IMR-90 (cell line): ENCODE measurements at regions not wholly inside any gene's neighbourhood (a gene's known extent, or its start where the extent isn't known, plus 50 kb on each side); places are given as distances from the start of the nearest gene placed in this dataset.

ENCODE experiments used
- ATAC-seq: fragments of 200-7000 bp; cut with Tn5 transposase; 2 replicates; pipeline ENCODE4 v1.9.1; 2020; ENCODE audit warnings: low read depth, mild to moderate bottlenecking, moderate library complexity
- BruUV-seq: library from RNA; stranded (reverse); fragments of 400-500 nt; replicated peaks from 2 replicates; lab custom pipeline; 2021; lab: Mats Ljungman, UMichigan
- CTCF ChIA-PET: fragments of 300-600 bp; formaldehyde crosslinking; extraction: SDS; loops from one replicate; lab custom pipeline; 2021; ENCODE audit warnings: antibody characterized with exemption; lab: Yijun Ruan, JAX
- POLR2A ChIA-PET: fragments of 300-600 bp; sonication (Branson Sonifier 250); formaldehyde crosslinking; loops from one replicate; lab custom pipeline; 2022; ENCODE audit warnings: antibody characterized with exemption; ENCODE audit not compliant: unreplicated experiment; lab: Charles Lee
- DNase-seq: peaks from one replicate; pipeline ENCODE4 v3.0.0; 2013
- H2AFZ ChIP-seq: replicated peaks from 2 replicates; pipeline ENCODE3; 2013; ENCODE audit warnings: low read length, mild to moderate bottlenecking; ENCODE audit not compliant: poor library complexity
- H2AK5ac ChIP-seq: 2 replicates; pipeline ENCODE4 v1.6.1; 2013; ENCODE audit warnings: low read depth, low read length, inconsistent platforms
- H2AK9ac ChIP-seq: replicated peaks from 2 replicates; pipeline ENCODE3; 2013; ENCODE audit warnings: mild to moderate bottlenecking, low read depth, low read length, moderate library complexity; ENCODE audit not compliant: poor library complexity
- H2BK120ac ChIP-seq: 2 replicates; pipeline ENCODE4 v1.6.1; 2013; ENCODE audit warnings: low read depth, low read length, inconsistent platforms
- H2BK15ac ChIP-seq: 3 replicates; pipeline ENCODE4 v1.6.1; 2013; ENCODE audit warnings: low read depth, low read length, inconsistent platforms
- H2BK20ac ChIP-seq: 2 replicates; pipeline ENCODE4 v1.6.1; 2013; ENCODE audit warnings: low read depth, mild to moderate bottlenecking, inconsistent platforms, low read length, moderate library complexity
- H2BK5ac ChIP-seq: 2 replicates; pipeline ENCODE4 v1.6.1; 2013; ENCODE audit warnings: mild to moderate bottlenecking, low read depth, low read length, inconsistent platforms; ENCODE audit not compliant: poor library complexity, severe bottlenecking
- H3K14ac ChIP-seq: replicated peaks from 2 replicates; pipeline ENCODE4 v1.6.1; 2013; ENCODE audit warnings: low read depth, low read length, inconsistent platforms
- H3K18ac ChIP-seq: 2 replicates; pipeline ENCODE4 v1.6.1; 2013; ENCODE audit warnings: low read depth, low read length, control low read depth
- H3K23ac ChIP-seq: 2 replicates; pipeline ENCODE4 v1.6.1; 2013; ENCODE audit warnings: low read depth, low read length, inconsistent platforms
- H3K27ac ChIP-seq: 2 replicates; pipeline ENCODE4 v1.5.1; 2013; ENCODE audit warnings: mild to moderate bottlenecking, control low read depth, low read length; ENCODE audit not compliant: insufficient read depth
- H3K27me3 ChIP-seq: 2 replicates; pipeline ENCODE4 v1.6.1; 2013; ENCODE audit warnings: low read length; ENCODE audit not compliant: control insufficient read depth, insufficient read depth
- H3K36me3 ChIP-seq: 2 replicates; pipeline ENCODE4 v1.6.1; 2013; ENCODE audit warnings: low read length, mixed read lengths; ENCODE audit not compliant: control insufficient read depth, insufficient read depth
- H3K4ac ChIP-seq: 2 replicates; pipeline ENCODE4 v1.6.1; 2013; ENCODE audit warnings: low read depth, low read length, inconsistent platforms
- H3K4me1 ChIP-seq: 2 replicates; pipeline ENCODE4 v1.6.1; 2013; ENCODE audit warnings: low read length, mixed read lengths; ENCODE audit not compliant: control insufficient read depth, insufficient read depth
- H3K4me2 ChIP-seq: 2 replicates; pipeline ENCODE4 v1.6.1; 2013; ENCODE audit warnings: low read depth, mild to moderate bottlenecking, control low read depth, low read length, moderate library complexity
- H3K4me3 ChIP-seq: 2 replicates; pipeline ENCODE4 v1.5.1; 2013; ENCODE audit warnings: low read depth, mild to moderate bottlenecking, control low read depth, low read length, moderate library complexity; ENCODE audit not compliant: insufficient read depth
- H3K56ac ChIP-seq: 2 replicates; pipeline ENCODE4 v1.6.1; 2013; ENCODE audit warnings: low read length, inconsistent platforms; ENCODE audit not compliant: insufficient read depth; ENCODE audit errors: extremely low read depth
- H3K79me1 ChIP-seq, 2 experiments: 2 replicates each; pipeline ENCODE4 v1.6.1; 2013; ENCODE audit warnings: low read length in 2 of 2, inconsistent platforms in 1 of 2, low read depth in 1 of 2
- H3K9ac ChIP-seq: 2 replicates; pipeline ENCODE4 v1.6.1; 2013; ENCODE audit warnings: low read depth, low read length, control low read depth
- H3K9me1 ChIP-seq: 2 replicates; pipeline ENCODE4 v1.6.1; 2013; ENCODE audit warnings: low read length, inconsistent platforms; ENCODE audit not compliant: insufficient read depth
- H3K9me3 ChIP-seq: 2 replicates; pipeline ENCODE4 v1.6.1; 2013; ENCODE audit warnings: low read length; ENCODE audit not compliant: control insufficient read depth, insufficient read depth
- H4K20me1 ChIP-seq: 2 replicates; pipeline ENCODE4 v1.6.1; 2013; ENCODE audit warnings: low read length, inconsistent platforms; ENCODE audit not compliant: insufficient read depth
- H4K5ac ChIP-seq: 2 replicates; pipeline ENCODE4 v1.6.1; 2013; ENCODE audit warnings: mild to moderate bottlenecking, low read depth, low read length, control low read depth
- H4K8ac ChIP-seq, 2 experiments: 2 replicates each; pipeline ENCODE4 v1.6.1; 2013; ENCODE audit warnings: low read depth in 2 of 2, low read length in 2 of 2, control low read depth in 1 of 2, inconsistent platforms in 1 of 2
- H4K91ac ChIP-seq: 2 replicates; pipeline ENCODE4 v1.6.1; 2013; ENCODE audit warnings: low read depth, low read length, inconsistent platforms; ENCODE audit not compliant: insufficient read depth
- BHLHE40 ChIP-seq: fragments of 150-350 bp; IDR thresholded peaks from 2 replicates; pipeline ENCODE4 v1.6.1; 2016; ENCODE audit warnings: mild to moderate bottlenecking, low read depth, low read length
- CEBPB ChIP-seq: IDR thresholded peaks from 2 replicates; pipeline ENCODE4 v1.6.1; 2012; ENCODE audit warnings: low read depth, low read length, improper control_type of control experiment
- ELK1 ChIP-seq: fragments of 150-350 bp; IDR thresholded peaks from 2 replicates; pipeline ENCODE4 v1.6.1; 2016; ENCODE audit warnings: low read depth, mild to moderate bottlenecking, low read length, moderate library complexity, borderline replicate concordance
- FOS ChIP-seq: fragments of 150-350 bp; IDR thresholded peaks from 2 replicates; pipeline ENCODE4 v1.6.1; 2016; ENCODE audit warnings: low read depth, low read length
- NFE2L2 ChIP-seq: fragments of 150-350 bp; IDR thresholded peaks from 2 replicates; pipeline ENCODE4 v1.6.1; 2016; ENCODE audit warnings: low read depth, mild to moderate bottlenecking, low read length
- RCOR1 ChIP-seq: IDR thresholded peaks from 2 replicates; pipeline ENCODE4 v1.6.1; 2012; ENCODE audit warnings: mild to moderate bottlenecking, low read length, improper control_type of control experiment; ENCODE audit not compliant: insufficient replicate concordance
- RFX5 ChIP-seq: IDR thresholded peaks from 2 replicates; pipeline ENCODE4 v1.8.0; 2012; ENCODE audit warnings: low read depth, mild to moderate bottlenecking, low read length, moderate library complexity
- SMC3 ChIP-seq: fragments of 150-350 bp; IDR thresholded peaks from 2 replicates; pipeline ENCODE4 v1.6.1; 2016; ENCODE audit warnings: low read depth, mild to moderate bottlenecking, antibody characterized with exemption, low read length, moderate library complexity
- WGBS, 2 experiments: methylation state at CpG; one replicate each; pipeline versions ENCODE4 v1.1.5 to v1.1.7; 2013; ENCODE audit warnings: missing lambda C conversion rate in 2 of 2; ENCODE audit not compliant: insufficient read length in 1 of 2; ENCODE audit errors: extremely low coverage in 2 of 2; 5-methylcytosine and 5-hydroxymethylcytosine counted together
- dilution Hi-C: fragments of 300-500 bp; cut with HindIII; formaldehyde crosslinking; loops from one replicate; pipeline ENCODE4 v1.14.3; 2018; ENCODE audit warnings: low sequenced_read_pairs; ENCODE audit not compliant: unreplicated experiment
- in situ Hi-C: fragments of 300-500 bp; cut with MboI; formaldehyde crosslinking; loops from 3 replicates; pipeline ENCODE4 v1.14.3; 2019; ENCODE audit warnings: low sequenced_read_pairs, inconsistent platforms, mixed read lengths
- intact Hi-C: fragments of 100-400 bp; cut with micrococcal nuclease; formaldehyde crosslinking; loops from 2 replicates; pipeline ENCODE4 v1.10.0; 2022

- TF ChIP-seq BHLHE40: peak; percentile 86
- peak; percentile 49; the same call in 1 of the 2 replicates for TF ChIP-seq NFE2L2
Observed at GRCh38 chr2:120914839-120915521, 179.3 kb downstream of the GLI2 start (continued).

GRCh38 chr2:120915670-120916069, 180.0 kb downstream of the GLI2 start:
- H3K4me2 ChIP-seq: peak overlapping the region; percentile 19; the same call in 1 of the 2 replicates
- H3K56ac ChIP-seq: peak overlapping the region; percentile 82
- H2BK20ac ChIP-seq: peak overlapping the region; percentile 92
- peaks cover 2% of the 10 kb centered on the region; the same call in 1 of the 2 replicates for H3K36me3 ChIP-seq
- H2AFZ ChIP-seq: no peak overlapping the region
- peak overlapping the region; percentile 90 for H2BK120ac ChIP-seq
- no peaks in the 10 kb centered on the region for H3K9me3 ChIP-seq
- dilution Hi-C loops: no loop called here
- ChIA-PET CTCF (interaction anchor here (1.1 kb wide), 1 partner anchor 180 kb away, joined by 3 read pairs; no protein-coding TSS in a partner anchor), POLR2A (no interaction called here)
- H3K9ac ChIP-seq: peak overlapping the region; percentile 26
- peaks cover 27% of the 10 kb centered on the region for H4K20me1 ChIP-seq
- WGBS, 2 experiments: 80% methylated on average over 2 of the region's 3 CpGs; no CpG with 5 or more reads in 1 of the 2 experiments
- peak overlapping the region; percentile 71 for H2BK15ac ChIP-seq
- peak overlapping the region; percentile 82 for H2AK9ac ChIP-seq
- H3K23ac ChIP-seq: peak overlapping the region; percentile 63
- peaks cover 64 to 97% of the 10 kb centered on the region in 2 experiments for H3K79me1 ChIP-seq
- TF ChIP-seq SMC3 (no peak), ELK1 (no peak), NFE2L2 (no peak), RFX5 (no peak), CEBPB (no peak), FOS (no peak), RCOR1 (no peak)
- peak overlapping the region; percentile 80 for H3K18ac ChIP-seq
- peaks cover 71% of the 10 kb centered on the region for H3K4me1 ChIP-seq
- peak overlapping the region; percentile 86 for H3K14ac ChIP-seq
- peak overlapping the region; percentile 98 for H4K91ac ChIP-seq
- peak overlapping the region; percentile 92 for H2AK5ac ChIP-seq
- peak overlapping the region; percentile 80 to 84 for H4K8ac ChIP-seq
- H2BK5ac ChIP-seq: peak overlapping the region; percentile 94
- H3K4ac ChIP-seq: peak overlapping the region; percentile 95
- in situ Hi-C loops: no loop called here
- intact Hi-C loops: no loop called here
- H3K9me1 ChIP-seq: peaks cover 79% of the 10 kb centered on the region
- no TSS peak for BruUV-seq
- DNase-seq: peak; percentile 37
- no peak overlapping the region for H3K4me3 ChIP-seq
- peak overlapping the region; percentile 90 for H3K27ac ChIP-seq
- no peaks in the 10 kb centered on the region for H3K27me3 ChIP-seq
- ATAC-seq: no peak
- H4K5ac ChIP-seq: peak overlapping the region; percentile 79
